HEK293 (cell line): ENCODE measurements at regions not wholly inside any gene's neighbourhood (a gene's known extent, or its start where the extent isn't known, plus 50 kb on each side); places are given as distances from the start of the nearest gene placed in this dataset.

ENCODE experiments used
- ZNF302 ChIP-seq: fragments of 450-650 bp; formaldehyde crosslinking; IDR thresholded peaks from 2 replicates; pipeline ENCODE4 v1.5.1; 2016; ENCODE audit warnings: missing biosample characterization, missing genetic modification characterization, low read depth
- TF ChIP-seq, protein P1 (sequence below): fragments of 450-650 bp; formaldehyde crosslinking; IDR thresholded peaks from 2 replicates; pipeline ENCODE4 v1.5.1; 2016; ENCODE audit warnings: missing biosample characterization, missing genetic modification characterization

DNA sequence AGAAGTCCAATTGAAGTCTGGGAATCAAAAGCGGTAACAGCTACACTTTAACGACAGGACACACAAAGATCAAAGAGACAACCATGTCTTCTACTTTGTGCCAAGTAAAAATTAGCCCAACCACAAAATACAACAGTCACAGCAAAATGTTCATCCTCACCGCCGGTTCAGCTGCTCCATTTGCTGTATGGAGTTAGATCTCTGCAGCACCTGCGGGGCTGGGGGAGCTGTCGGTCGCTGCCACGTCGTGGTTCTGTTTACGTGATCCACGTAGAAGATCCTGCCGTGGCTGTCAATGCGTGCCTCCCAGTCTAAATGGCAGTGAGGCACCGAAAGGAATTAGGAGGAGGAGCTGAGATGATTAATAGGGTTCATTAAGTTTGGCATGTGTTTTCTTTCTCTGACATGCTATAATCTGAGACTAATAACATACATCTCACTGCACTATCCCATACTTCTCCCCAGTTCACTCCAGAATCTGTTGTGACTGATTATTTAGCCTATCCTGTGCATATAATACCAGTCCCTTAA is 136.5 kb upstream of the STK17B start:
- TF ChIP-seq, protein P1, sequence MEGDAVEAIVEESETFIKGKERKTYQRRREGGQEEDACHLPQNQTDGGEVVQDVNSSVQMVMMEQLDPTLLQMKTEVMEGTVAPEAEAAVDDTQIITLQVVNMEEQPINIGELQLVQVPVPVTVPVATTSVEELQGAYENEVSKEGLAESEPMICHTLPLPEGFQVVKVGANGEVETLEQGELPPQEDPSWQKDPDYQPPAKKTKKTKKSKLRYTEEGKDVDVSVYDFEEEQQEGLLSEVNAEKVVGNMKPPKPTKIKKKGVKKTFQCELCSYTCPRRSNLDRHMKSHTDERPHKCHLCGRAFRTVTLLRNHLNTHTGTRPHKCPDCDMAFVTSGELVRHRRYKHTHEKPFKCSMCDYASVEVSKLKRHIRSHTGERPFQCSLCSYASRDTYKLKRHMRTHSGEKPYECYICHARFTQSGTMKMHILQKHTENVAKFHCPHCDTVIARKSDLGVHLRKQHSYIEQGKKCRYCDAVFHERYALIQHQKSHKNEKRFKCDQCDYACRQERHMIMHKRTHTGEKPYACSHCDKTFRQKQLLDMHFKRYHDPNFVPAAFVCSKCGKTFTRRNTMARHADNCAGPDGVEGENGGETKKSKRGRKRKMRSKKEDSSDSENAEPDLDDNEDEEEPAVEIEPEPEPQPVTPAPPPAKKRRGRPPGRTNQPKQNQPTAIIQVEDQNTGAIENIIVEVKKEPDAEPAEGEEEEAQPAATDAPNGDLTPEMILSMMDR = no peak
- no peak for TF ChIP-seq ZNF302 (tag by site-specific recombination)
